ENCODE measurements at regions not wholly inside any gene's neighbourhood (a gene's known extent, or its start where the extent isn't known, plus 50 kb on each side); places are given as distances from the start of the nearest gene placed in this dataset.
"Not testable (repeated sequence)": the region's sequence is repeated elsewhere in the genome, so short reads cannot be mapped to it uniquely, and the experiment has no call there.

GRCh38 chr20:48338717-48339116, 489.1 kb downstream of the PREX1 start:
- Histone ChIP-seq H3K27ac (peak overlapping the region in 1 of 2 donors; percentile 12), H3K4me3 (no peak overlapping the region), H3K4me1 (replicated peaks in 1 of 2) (peaks cover 15 to 23% of the 10 kb centered on the region in 2 donors)
- peak in 2 of 8 experiments; percentile 3 to 6 for ATAC-seq (replicated peaks in 6 of 8)
- WGBS, 10 experiments: 11 to 93% (median 61%) methylated on average over 2 to 7 of the region's 7 CpGs; no CpG with 5 or more reads in 1 of the 10 experiments
- in situ Hi-C loops (cut with MboI; ENCODE audit: low pct_unique_long_range_greater_than_20kb in 2 of 9, low sequenced_read_pairs in 9 of 9, unreplicated experiment in 9 of 9): no loop called here

- WGBS, 10 experiments: 18 to 100% (median 50%) methylated on average over 1 to 6 of the region's 6 CpGs; no CpG with 5 or more reads in 1 of the 10 experiments
- no peak for ATAC-seq (replicated peaks in 6 of 8)
- in situ Hi-C loops (cut with MboI; ENCODE audit: low pct_unique_long_range_greater_than_20kb in 2 of 9, low sequenced_read_pairs in 9 of 9, unreplicated experiment in 9 of 9): no loop called here
These were observed 491.2 kb downstream of the PREX1 start for GRCh38 chr20:48336597-48336996.

GRCh38 chr20:48335308-48336050, 492.3 kb downstream of the PREX1 start:
- WGBS, 10 experiments: 0 to 100% (median 40%) methylated on average over 1 to 3 of the region's 3 CpGs; no CpG with 5 or more reads in 1 of the 10 experiments
- Histone ChIP-seq H3K27ac (no peak overlapping the region), H3K4me1 (replicated peaks in 1 of 2) (peaks cover 16 to 27% of the 10 kb centered on the region in 2 donors), H3K4me3 (no peak overlapping the region)
- peak in 3 of 8 experiments; percentile 52 to 59 (median 55) for ATAC-seq (replicated peaks in 6 of 8)
- in situ Hi-C loops (cut with MboI; ENCODE audit: low pct_unique_long_range_greater_than_20kb in 2 of 9, low sequenced_read_pairs in 9 of 9, unreplicated experiment in 9 of 9): no loop called here

More at GRCh38 chr20:48336597-48336996, 491.2 kb downstream of the PREX1 start:
- H3K4me3 ChIP-seq: no peak overlapping the region
- peaks cover 15 to 23% of the 10 kb centered on the region in 2 donors for H3K4me1 ChIP-seq (replicated peaks in 1 of 2)
- no peak overlapping the region for H3K27ac ChIP-seq

- Histone ChIP-seq H3K4me3 (no peak overlapping the region), H3K27ac (no peak overlapping the region), H3K4me1 (replicated peaks in 1 of 2) (peaks cover 17 to 32% of the 10 kb centered on the region in 2 donors)
- in situ Hi-C loops (cut with MboI; ENCODE audit: low pct_unique_long_range_greater_than_20kb in 2 of 9, low sequenced_read_pairs in 9 of 9, unreplicated experiment in 9 of 9): no loop called here
- no peak for ATAC-seq (replicated peaks in 6 of 8)
- 40 to 96% (median 87%) methylated on average over 1 to 4 of the region's 4 CpGs; no CpG with 5 or more reads in 5 of the 10 experiments for WGBS, 10 experiments
These were observed 494.1 kb downstream of the PREX1 start for GRCh38 chr20:48333707-48334106.

GRCh38 chr20:48332555-48332954, 495.2 kb downstream of the PREX1 start:
- Histone ChIP-seq H3K4me3 (no peak overlapping the region), H3K27ac (no peak overlapping the region), H3K4me1 (replicated peaks in 1 of 2) (peaks cover 17 to 29% of the 10 kb centered on the region in 2 donors)
- no peak for ATAC-seq (replicated peaks in 6 of 8)
- in situ Hi-C loops (cut with MboI; ENCODE audit: low pct_unique_long_range_greater_than_20kb in 2 of 9, low sequenced_read_pairs in 9 of 9, unreplicated experiment in 9 of 9): no loop called here
- WGBS, 10 experiments: 0 to 65% (median 39%) methylated on average over 2 to 3 of the region's 3 CpGs; no CpG with 5 or more reads in 1 of the 10 experiments

GRCh38 chr20:48331518-48332286, 496.1 kb downstream of the PREX1 start:
- in situ Hi-C loops (cut with MboI; ENCODE audit: low pct_unique_long_range_greater_than_20kb in 2 of 9, low sequenced_read_pairs in 9 of 9, unreplicated experiment in 9 of 9): no loop called here
- Histone ChIP-seq H3K4me1 (replicated peaks in 1 of 2) (peaks cover 20 to 33% of the 10 kb centered on the region in 2 donors), H3K4me3 (no peak overlapping the region), H3K27ac (no peak overlapping the region)
- ATAC-seq (replicated peaks in 6 of 8): no peak
- 92 to 100% methylated on average over 1 of the region's 1 CpG; no CpG with 5 or more reads in 8 of the 10 experiments for WGBS, 10 experiments

GRCh38 chr20:48329676-48330664, 497.8 kb downstream of the PREX1 start:
- Histone ChIP-seq H3K4me3 (no peak overlapping the region), H3K27ac (no peak overlapping the region), H3K4me1 (replicated peaks in 1 of 2) (peaks cover 19 to 28% of the 10 kb centered on the region in 2 donors)
- peak; percentile 54 to 86 (median 72) for ATAC-seq (replicated peaks in 6 of 8)
- 56 to 100% (median 82%) methylated on average over 1 to 4 of the region's 8 CpGs; no CpG with 5 or more reads in 1 of the 10 experiments for WGBS, 10 experiments
- in situ Hi-C loops (cut with MboI; ENCODE audit: low pct_unique_long_range_greater_than_20kb in 2 of 9, low sequenced_read_pairs in 9 of 9, unreplicated experiment in 9 of 9): no loop called here

- ATAC-seq (replicated peaks in 6 of 8): peak in 3 of 8 experiments; percentile 19 to 30 (median 25)
- 20 to 80% (median 55%) methylated on average over 1 of the region's 4 CpGs; no CpG with 5 or more reads in 6 of the 10 experiments for WGBS, 10 experiments
- in situ Hi-C loops (cut with MboI; ENCODE audit: low pct_unique_long_range_greater_than_20kb in 2 of 9, low sequenced_read_pairs in 9 of 9, unreplicated experiment in 9 of 9): no loop called here
- no peak overlapping the region for H3K27ac ChIP-seq
- no peak overlapping the region for H3K4me3 ChIP-seq
- peaks cover 22 to 28% of the 10 kb centered on the region in 2 donors for H3K4me1 ChIP-seq (replicated peaks in 1 of 2)
These were observed 498.7 kb downstream of the PREX1 start for GRCh38 chr20:48329031-48329615.

GRCh38 chr20:48327848-48328247, 500.0 kb downstream of the PREX1 start:
- peaks cover 25 to 32% of the 10 kb centered on the region in 2 donors for H3K4me1 ChIP-seq (replicated peaks in 1 of 2)
- WGBS, 10 experiments: 67 to 100% (median 82%) methylated on average over 1 of the region's 8 CpGs; no CpG with 5 or more reads in 4 of the 10 experiments
- H3K27ac ChIP-seq; in situ Hi-C loops (cut with MboI; ENCODE audit: low pct_unique_long_range_greater_than_20kb in 2 of 9, low sequenced_read_pairs in 9 of 9, unreplicated experiment in 9 of 9); ATAC-seq (replicated peaks in 6 of 8); H3K4me3 ChIP-seq: not testable (repeated sequence)

GRCh38 chr20:48326868-48327267, 500.9 kb downstream of the PREX1 start:
- WGBS, 10 experiments: 0 to 88% (median 68%) methylated on average over 1 to 4 of the region's 11 CpGs; no CpG with 5 or more reads in 6 of the 10 experiments
- no peak overlapping the region for H3K4me3 ChIP-seq
- in situ Hi-C loops (cut with MboI; ENCODE audit: low pct_unique_long_range_greater_than_20kb in 2 of 9, low sequenced_read_pairs in 9 of 9, unreplicated experiment in 9 of 9): no loop called here
- H3K4me1 ChIP-seq (replicated peaks in 1 of 2): peaks cover 25 to 35% of the 10 kb centered on the region in 2 donors
- no peak overlapping the region for H3K27ac ChIP-seq
- peak in 3 of 8 experiments; percentile 36 to 60 (median 55) for ATAC-seq (replicated peaks in 6 of 8)

GRCh38 chr20:48326434-48326691, 501.4 kb downstream of the PREX1 start:
- H3K27ac ChIP-seq: no peak overlapping the region
- peak in 1 of 8 experiments; percentile 11 for ATAC-seq (replicated peaks in 6 of 8)
- no peak overlapping the region for H3K4me3 ChIP-seq
- in situ Hi-C loops (cut with MboI; ENCODE audit: low pct_unique_long_range_greater_than_20kb in 2 of 9, low sequenced_read_pairs in 9 of 9, unreplicated experiment in 9 of 9): no loop called here
- peaks cover 25 to 35% of the 10 kb centered on the region in 2 donors for H3K4me1 ChIP-seq (replicated peaks in 1 of 2)
- 33 to 100% (median 60%) methylated on average over 1 to 2 of the region's 4 CpGs; no CpG with 5 or more reads in 7 of the 10 experiments for WGBS, 10 experiments

Data from motor neuron (in vitro differentiated cells).